ENCODE measurements at regions not wholly inside any gene's neighbourhood (a gene's known extent, or its start where the extent isn't known, plus 50 kb on each side); places are given as distances from the start of the nearest gene placed in this dataset.
"Not testable (repeated sequence)": the region's sequence is repeated elsewhere in the genome, so short reads cannot be mapped to it uniquely, and the experiment has no call there.

DNA sequence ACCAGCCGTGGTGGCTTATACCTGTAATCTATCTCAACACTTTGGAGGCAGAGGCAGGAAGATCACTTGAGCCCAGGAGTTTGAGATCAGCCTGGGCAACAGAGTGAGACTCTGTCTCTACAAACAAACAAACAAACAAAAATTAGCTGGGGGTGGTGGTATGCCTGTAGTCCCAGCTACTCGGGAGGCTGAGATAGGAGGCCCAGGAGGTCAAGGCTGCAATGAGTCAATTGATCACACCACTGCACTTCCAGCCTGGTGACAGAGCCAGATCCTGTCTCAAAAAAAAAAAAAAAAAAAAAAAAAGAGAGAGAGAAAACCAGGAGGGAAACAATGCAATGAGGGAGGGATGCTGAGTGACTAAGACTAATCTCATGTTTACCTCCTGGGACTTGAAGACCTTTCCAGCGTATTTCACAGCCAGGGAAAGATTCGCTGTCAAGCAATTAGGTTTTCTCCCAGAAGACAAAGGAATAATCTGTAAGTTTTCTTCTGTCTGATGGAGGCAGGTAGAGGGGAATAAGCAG is 51.1 kb upstream of the MIER3 start:
- no peak for DNase-seq

DNA sequence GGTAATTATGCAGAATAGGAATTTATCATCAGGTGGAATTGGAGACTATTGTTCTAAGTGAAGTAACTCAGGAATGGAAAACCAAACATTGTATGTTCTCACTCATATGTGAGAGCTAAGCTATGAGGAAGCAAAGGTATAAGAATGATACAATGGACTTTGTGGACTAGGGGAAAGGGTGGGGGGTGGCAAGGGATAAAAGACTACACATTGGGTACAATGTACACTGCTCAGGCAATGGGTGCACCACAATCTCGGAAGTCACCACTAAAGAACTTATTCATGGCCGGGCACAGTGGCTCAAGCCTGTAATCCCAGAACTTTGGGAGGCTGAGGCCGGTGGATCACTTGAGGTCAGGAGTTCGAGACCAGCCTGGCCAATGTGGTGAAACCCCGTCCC is 51.6 kb upstream of the MIER3 start:
- not testable (repeated sequence) for DNase-seq

DNA sequence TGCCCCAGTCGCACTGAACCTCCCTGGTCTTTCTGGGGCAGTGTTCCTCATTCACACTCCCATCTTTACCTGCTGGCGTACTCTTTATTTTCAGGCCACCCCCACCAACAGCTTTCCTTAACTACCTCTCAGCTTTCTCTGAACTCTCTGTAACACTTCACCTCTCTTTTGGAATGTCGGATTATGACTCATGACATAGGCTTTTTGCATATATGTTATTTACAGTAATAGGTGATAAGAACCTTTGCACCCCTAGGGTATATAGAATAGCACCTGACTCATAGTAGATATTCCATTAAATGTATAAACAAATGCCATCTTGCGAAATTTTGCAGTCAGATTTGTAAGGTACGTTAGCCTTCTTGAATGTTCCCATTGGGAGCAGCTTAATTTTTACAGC is 52.9 kb upstream of the MIER3 start:
- no peak for DNase-seq

DNA sequence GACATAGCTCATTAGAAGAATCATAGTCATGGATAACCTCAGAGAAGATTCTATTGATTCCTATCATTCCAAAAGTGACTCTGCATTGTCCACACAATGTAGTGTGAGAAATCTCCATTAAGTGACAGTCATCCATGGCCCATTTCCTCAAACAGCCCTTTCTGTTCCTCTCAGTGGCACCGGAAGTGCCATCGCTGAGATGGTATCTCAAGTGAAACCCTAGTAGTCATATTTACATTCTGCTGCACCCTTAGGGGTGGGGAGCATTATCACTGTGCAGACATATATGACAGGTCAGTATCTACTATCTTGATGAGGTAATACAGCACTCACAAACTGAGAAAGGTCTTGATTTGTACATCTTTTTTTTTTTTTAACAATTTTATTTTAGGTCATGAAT is 55.4 kb upstream of the MIER3 start:
- DNase-seq = no peak

DNA sequence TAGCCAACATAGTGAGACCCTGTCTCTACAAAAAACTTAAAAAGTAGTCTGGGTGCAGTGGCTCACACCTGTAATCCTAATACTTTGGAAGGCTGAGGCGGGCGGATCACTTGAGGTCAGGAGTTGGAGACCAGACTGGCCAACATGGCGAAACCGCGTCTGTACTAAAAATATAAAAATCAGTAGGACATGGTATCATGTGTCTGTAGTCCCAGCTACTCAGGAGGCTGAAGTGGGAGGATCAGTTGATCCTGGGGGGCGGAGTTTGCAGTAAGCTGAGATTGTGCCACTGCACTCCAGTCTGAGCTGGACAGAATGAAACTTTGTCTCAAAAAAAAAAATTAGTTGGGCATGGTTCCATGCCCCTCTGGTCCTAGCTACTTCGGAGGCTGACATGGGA is 57.9 kb upstream of the MIER3 start:
- DNase-seq = no peak

DNA sequence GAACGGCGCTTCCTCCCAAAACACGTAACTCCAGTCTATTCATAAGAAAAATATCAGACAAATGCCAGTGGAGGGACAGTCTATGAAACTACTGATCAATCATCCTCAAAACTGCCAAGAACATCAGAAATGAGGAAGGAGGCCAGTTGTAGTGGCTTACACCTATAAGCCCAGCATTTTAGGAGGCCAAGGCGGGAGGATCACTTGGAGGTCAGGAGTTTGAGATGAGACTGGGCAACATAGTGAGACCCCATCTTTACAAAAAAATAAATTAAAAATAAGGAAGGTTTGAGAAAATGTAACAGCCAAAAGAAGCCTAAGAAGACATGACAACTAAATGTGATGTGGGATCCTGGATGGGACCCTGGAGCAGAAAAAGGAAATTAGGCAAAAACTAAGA is 58.9 kb upstream of the MIER3 start:
- no peak for DNase-seq

DNA sequence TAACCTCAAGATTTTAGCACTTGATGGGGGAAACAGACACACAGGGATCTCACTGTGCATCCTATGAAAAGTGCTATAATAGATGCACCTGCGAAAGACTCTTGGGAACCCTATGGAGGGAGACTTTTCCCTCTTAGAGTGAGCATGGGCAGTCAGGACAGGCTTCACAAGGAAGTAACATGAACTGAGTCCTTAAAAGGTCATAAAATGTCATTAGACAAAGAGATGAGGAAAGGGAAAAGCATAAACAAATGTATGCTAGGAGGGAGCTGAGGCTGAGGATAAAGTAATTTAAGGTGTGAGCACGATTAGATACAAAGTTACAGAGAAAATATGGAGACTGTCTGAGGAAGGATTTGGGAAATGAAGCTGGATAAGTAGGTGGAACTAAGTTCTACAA is 60.6 kb upstream of the MIER3 start:
- no peak for DNase-seq

DNA sequence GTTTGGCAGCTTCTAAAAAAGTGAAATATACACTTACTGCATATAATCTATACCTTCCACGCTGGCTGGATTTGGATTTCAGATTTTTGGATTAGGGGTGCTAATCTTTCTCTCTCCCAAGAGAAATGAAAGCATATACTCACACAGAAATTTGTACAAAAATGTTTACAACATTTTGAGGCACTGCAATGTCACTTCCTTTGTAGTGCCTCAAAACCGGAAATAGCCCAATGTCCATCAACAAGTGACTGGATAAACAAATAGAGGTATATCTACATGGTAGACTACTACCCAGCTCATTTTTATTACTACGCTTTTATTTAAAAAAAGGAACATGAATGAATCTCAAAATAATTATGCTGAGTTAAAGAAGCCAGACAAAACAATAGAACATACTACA is 74.0 kb upstream of the MIER3 start:
- no peak for DNase-seq

DNA sequence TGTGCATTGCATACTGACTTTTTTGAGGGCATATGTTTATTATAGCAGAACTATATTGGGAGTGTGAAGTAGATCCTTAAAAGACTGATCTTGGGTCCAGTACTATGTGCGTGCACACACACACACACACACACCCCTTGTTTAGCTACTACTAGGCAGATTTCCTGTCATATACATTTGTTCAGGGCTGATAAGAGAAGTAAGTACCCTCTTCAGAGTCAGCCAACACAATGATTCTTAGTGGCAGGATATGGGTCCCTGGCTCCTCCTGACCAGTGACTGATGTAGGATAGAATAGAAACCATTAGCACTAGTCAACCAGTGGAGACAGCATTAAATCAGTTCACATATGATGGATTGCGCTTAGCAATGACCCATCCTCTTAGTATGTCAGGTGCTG is 76.2 kb upstream of the MIER3 start:
- no peak for DNase-seq

DNA sequence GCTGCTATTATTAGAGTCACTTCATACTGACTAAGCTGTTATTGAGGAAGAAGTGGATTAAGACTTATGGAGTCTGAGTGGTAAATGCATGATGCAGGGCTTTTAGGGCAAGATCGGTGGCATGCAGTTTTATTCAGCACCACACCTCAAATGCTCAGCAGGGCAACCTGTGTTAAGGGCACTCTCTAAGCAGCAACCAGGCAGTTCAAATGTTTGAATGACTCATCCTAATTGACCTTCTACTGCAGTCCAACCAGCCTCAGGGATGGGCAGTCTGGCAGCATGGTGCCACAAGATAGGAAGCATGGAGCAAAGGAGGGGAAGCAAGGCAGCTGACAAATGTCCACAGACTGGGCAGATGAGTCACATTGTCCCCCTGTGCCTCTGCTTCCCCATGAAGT is 80.2 kb upstream of the MIER3 start:
- no peak for DNase-seq

DNA sequence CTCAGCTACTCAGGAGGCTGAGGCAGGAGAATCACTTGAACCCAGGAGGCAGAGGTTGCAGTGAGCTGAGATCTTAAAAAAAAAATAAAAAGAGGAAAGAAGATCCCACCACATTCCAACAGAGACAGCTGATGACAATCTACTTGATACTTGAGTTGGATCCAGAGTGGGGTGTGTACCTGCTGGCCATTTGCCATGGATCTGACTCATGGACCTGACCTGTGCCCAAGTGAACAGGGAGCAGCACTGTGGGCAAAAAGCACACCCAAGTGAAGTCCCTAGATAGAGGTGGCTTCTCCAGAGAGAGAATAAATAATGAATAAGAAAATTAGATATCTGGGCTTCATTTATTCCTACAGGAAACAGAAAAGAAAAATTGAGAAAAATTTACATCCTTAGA is 81.2 kb upstream of the MIER3 start:
- no peak for DNase-seq

DNA sequence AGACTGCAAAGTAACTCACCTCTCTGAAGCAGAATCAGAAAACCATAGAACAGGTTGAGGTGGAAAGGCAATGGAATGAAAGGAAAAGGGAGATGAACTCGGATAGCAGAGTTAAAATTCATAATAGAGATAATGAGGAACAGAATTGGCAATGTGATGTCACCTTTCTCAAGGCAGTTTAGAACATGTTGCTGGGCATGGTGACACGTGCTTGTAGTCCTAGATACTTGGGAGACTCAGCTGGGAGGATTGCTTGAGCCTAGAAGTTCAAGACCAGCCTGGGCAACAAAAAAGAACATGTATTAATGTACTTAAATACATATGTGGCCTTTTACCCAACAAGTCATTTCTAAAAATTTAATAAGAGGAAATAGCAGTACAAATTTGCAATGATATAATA is 81.6 kb upstream of the MIER3 start:
- no peak for DNase-seq

DNA sequence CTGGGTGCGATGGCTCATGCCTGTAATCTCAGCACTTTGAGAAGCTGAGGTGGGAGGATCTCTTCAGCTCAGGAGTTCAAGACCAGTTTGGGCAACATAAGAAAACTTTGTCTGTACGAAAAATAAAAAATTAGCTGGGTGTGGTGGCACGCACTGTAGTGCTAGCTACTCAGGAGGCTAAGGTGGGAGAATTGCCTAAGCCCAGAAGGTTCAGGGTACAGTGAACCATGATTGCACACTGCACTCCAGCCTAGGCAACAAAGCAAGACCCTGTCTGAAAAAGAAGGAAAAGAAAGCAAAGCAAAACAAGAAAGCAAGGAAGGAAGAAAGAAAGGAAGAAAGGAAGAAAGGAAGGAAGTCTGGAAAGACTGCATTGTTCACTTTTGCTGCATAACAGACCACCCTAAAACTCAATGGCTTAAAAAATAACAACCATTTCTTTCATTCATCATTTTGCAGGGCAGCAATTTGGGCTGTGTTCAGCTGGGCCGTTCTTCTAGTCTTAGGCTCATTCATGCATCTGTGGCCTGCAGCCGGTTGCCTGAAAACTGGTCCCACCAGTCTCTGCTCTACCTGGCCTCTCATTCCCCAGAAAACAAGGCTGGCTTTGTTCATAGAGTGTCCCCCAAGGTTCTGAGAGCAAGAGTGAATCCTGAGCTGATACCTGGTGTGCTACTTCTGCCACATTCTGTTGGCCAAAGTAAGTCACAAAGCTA is 82.4 kb upstream of the MIER3 start:
- DNase-seq = no peak

DNA sequence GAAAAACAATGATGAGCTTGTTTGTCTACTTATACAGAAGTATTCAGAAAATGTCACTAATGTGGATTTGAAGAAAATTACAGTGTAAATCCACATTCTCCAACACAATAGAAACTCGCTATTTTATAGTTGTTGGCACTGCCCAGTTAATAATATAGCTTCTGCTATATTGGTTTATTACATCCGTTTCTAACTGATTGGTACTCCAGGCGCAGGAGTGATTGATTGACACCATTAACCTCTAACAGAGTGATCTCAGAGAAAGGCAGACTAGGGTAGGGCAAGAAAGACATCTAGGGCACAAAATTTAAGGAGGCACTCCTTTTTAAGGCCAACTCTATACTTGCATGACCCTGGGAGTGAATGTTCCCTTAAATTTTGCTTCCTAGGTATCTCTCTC is 84.0 kb upstream of the MIER3 start:
- DNase-seq = no peak

DNA sequence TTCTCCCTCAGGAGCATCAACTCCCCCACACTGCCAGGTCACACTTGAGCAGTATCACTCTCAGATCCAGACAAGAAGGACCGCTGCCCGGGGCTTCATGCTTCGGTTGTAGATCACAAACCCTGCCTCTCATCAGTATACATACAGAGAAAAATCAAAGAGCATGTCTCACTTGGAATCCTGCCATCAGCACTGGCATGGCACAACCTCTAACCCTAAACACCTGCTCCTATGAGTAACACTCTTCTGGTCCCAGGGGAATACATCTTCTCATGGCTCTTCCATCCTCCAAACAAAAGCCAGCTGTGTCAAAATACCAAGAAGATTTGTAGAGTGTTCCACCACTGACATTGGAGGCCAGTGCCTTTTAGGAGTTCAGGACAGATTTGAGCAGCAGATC is 84.8 kb upstream of the MIER3 start:
- no peak for DNase-seq

DNA sequence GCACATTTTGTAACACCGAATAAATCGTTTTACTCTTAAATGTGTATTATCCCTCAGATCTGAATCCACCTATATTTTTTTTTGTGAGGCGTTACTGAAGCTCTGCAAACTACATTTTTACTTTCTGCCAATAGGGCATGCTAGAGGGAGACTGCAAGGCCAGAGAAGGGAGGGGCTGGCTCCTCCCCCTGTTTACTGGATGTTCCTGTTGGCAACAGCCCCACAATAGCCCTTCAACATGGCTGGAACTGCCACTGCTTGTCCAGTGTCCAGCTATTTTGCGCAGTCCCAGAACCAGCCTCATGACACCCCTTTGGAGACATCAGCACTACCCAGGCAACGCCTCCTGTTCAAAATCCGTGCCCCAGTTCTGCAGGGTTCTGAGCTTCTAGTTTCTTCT is 85.4 kb upstream of the MIER3 start:
- DNase-seq = no peak

DNA sequence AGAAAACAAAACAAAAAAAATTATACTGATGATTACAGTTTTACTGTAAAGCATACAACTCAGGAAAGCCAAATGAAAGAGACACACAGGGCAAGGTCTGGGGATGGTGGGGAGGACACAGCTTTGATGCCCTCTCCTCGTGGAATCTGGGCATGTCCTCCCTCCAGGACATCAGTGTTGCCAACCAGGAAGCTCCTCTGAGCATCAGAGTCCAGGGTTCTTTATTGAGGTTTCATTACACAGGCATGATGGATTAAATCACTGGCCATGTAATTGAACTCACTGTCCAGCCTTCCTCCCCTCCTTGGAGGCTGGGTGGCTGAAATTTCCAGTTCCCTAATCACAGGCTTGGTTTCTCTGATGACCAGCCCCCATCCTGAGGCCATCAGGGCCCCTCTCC is 89.6 kb upstream of the MIER3 start:
- no peak for DNase-seq

DNA sequence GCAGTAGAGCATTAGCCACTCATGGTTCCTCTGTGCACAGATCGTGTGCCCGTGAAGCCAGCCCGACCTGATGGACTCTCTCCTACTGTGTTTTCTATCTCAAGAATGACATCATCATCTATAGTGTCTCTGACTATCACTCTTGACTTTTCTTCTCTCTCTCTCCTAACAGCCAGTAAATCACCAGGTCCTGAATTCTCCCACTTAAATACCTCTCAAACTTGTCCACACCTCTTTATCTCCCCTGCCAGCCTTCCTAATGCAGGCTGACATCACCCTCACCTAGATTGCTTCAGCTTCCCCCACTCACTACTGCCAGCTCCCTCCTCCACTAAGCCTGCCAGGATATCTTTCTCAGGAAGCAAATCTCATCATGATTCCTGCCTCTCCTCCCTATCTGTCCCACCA is 90.6 kb upstream of the MIER3 start:
- no peak for DNase-seq

DNA sequence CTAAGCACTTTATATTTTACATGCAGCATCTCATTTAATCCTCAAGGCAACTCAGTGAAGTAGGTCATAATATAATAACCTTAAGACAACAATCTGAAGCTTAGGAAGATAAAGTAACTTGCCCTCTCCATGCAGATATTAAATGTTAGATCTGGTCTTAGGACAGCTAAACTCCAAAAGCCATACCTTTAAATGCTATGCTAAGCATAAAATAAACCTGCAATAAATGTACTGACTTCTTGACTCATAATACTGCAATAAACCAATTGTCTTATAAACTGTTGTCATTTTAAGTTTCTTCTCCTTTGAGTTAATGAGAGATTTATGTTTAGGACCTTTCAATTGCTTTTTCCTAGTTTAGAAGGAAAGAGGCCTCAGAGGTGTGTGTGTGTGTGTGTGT is 102.2 kb upstream of the MIER3 start:
- no peak for DNase-seq

DNA sequence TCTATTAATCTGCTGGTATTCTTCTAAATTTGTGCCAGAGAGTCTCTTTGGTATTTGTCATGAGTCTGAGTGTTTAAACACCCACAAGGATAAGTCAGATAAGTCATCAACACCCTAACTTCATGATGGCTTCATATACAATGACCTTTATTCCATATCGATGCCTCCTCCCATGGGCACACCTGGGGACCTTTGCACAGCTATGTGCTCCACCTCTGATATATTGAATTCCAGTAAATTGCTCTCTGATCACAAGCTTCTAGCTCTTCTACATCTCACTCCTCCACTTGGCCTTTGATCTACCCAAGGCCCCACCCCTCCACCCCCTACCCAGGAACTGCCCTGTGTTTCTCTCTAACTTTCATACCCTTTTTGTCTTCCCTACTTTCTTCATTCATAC is 102.7 kb upstream of the MIER3 start:
- DNase-seq = no peak

DNA sequence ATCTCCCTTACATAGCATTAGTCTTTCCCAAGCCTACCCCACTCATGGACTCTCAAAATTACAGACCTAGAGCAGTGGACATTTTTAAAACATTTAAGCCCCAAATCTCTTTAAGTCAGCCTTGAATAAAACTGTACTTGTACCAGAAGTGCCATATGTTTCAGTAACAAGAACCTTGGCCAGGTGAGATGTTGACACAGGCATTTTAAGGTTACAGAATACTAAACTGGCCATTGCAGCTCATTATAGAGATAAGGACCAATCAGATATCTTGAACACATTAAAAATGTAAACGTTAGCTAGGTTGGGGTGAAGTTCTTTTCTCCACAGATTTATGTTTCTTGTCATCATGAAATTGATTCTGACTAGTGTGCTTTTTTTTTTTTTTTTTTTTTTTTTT is 103.8 kb upstream of the MIER3 start:
- no peak for DNase-seq

DNA sequence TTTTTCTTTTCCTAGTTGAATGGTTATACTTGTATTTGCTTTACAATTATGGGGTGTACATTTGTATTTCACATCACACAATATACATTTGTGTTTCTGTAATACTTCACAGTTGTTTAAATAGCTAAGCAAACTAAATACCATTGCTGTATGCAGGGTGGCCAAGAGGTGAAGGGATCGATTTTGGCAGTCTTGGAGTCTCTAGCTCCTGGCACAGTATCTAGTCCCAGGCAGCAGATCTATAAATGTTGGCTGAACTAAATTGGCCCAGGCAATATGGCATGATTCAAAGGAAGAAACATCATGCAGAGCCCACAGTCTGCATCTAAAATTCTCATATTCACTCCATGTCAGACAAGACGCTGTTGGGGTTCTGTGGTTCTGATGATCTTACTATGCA is 110.1 kb upstream of the GPBP1 start:
- DNase-seq = no peak

DNA sequence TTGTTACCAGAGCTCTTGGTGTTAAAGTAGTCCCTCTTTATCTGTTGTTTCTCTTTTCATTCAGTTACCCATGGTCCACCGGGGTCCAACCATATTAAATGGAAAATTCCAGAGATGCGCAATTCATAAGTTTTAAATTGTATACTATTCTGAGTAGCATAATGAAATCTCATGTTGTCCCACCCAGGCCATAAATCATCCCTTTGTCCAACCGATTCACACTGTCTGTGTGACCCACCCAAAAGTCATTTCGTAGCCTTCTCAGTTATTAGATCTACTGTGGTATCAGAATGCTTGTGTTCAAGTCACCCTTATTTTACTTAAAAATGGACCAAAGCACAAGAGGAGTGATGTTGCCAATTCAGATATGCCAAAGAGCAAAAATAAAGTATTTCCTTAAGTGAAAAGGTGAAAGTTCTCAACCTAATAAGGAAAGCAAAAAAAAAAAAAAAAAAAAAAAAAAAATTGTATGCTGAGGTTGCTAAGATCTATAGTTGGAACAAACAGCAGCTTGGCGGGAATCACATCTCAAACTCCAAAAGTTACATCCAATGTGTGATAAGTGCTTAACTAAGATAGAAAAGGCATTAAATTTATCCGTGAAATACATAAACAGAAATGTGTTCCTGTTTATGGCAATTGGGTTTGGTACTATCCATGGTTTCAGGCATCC is 106.8 kb upstream of the GPBP1 start:
- DNase-seq = no peak

DNA sequence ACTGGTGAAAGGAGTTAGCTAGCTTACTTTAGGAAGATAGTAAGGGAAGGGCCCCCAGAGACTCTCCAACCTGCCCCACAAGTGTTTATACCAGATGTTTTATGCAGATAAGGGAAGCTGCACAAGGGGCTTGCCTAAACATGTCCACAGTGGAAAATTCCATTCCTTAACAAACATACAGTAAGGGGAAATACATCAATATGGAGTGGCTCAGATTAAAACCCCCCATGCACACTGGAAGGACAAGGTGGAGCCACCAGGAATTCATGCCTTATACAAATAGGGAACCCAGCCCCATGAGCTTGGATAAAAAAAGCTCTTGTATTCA is 106.3 kb upstream of the GPBP1 start:
- no peak for DNase-seq
